ENCODE measurements at regions not wholly inside any gene's neighbourhood (a gene's known extent, or its start where the extent isn't known, plus 50 kb on each side); places are given as distances from the start of the nearest gene placed in this dataset.

DNA sequence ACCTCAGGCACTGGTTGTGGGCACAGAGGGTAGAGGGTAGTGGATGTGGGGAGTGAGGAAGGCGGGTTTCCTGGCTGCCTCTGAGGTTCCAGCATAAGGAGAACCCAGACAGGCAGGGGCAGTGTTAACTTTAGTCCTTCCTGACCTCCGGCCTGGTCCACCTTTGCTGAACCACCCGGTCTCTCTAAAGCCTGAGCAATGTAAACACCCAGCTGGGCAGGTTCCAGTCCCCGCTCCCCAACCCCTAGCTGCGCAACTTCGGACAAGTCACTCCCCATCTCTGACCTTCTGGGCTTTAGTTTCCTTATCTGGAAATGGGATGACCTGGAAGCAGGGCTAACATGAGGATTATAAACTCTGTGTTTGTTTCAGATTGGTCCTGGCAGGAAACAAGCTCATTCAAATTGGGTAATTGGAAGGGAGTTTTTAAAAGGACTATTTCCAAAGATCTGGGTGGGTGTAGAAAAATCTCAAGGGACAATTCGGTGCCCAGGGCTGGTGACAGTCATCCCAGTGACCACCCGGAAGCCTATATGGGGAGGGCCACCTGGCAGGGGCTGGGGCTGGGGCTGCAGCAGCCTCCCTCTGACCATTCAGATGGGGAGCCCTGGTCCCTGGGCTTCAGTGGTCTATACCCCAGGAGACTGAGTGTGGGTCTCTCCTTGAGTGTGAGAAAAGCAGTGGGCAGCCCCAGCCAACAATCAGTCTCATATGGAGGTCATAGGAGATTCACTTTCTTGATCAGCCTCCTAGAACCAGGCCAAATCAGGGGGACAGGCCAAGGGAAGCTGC, 108.3 kb upstream of the SYT13 start:
- TF ChIP-seq, protein P1, sequence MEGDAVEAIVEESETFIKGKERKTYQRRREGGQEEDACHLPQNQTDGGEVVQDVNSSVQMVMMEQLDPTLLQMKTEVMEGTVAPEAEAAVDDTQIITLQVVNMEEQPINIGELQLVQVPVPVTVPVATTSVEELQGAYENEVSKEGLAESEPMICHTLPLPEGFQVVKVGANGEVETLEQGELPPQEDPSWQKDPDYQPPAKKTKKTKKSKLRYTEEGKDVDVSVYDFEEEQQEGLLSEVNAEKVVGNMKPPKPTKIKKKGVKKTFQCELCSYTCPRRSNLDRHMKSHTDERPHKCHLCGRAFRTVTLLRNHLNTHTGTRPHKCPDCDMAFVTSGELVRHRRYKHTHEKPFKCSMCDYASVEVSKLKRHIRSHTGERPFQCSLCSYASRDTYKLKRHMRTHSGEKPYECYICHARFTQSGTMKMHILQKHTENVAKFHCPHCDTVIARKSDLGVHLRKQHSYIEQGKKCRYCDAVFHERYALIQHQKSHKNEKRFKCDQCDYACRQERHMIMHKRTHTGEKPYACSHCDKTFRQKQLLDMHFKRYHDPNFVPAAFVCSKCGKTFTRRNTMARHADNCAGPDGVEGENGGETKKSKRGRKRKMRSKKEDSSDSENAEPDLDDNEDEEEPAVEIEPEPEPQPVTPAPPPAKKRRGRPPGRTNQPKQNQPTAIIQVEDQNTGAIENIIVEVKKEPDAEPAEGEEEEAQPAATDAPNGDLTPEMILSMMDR (conservative IDR thresholded peaks at IDR 0.05) = no peak
- no peak for TF ChIP-seq EZH2 (IDR thresholded peaks at IDR 0.05; ENCODE audit: low read depth)

Data from PC-9 (cell line).